K562 (cell line): ENCODE measurements at regions not wholly inside any gene's neighbourhood (a gene's known extent, or its start where the extent isn't known, plus 50 kb on each side); places are given as distances from the start of the nearest gene placed in this dataset.
A peak's percentile ranks its signal among the peaks of the same experiment; 100 is the strongest.

Experiments
- ATAC-seq: fragments of 200-7000 bp; cut with Tn5 transposase; 3 replicates; pipeline ENCODE4 v1.9.1; 2020; ENCODE audit warnings: moderate library complexity
- BruUV-seq: library from RNA; stranded (reverse); fragments of 400-500 nt; replicated peaks from 2 replicates; lab custom pipeline; 2021; lab: Mats Ljungman, UMichigan
- CTCF ChIA-PET: fragments of 300-600 bp; formaldehyde crosslinking; extraction: SDS; loops from one replicate; lab custom pipeline; 2021; ENCODE audit warnings: low intra/inter-chr PET ratio; lab: Yijun Ruan, JAX
- POLR2A ChIA-PET: fragments of 300-600, 350-650 bp; sonication (Branson Sonifier 250); formaldehyde crosslinking; extraction: SDS; loops from one replicate; lab custom pipeline; 2021; ENCODE audit warnings: antibody characterized with exemption, inconsistent platforms; lab: Yijun Ruan, JAX
- DNase-seq, 4 experiments: peaks; one replicate each; pipeline versions ENCODE4 v3.0.0 to v3.0.0-alpha.2; 2011 to 2018; ENCODE audit warnings: low spot score in 3 of 4, mixed read lengths in 3 of 4; ENCODE audit errors: extremely low read depth in 1 of 4
- FAIRE-seq: peaks from 2 replicates; lab custom pipeline; 2011; peaks lifted over from hg19 to GRCh38; lab: Jason Lieb, UNC
- H2AFZ ChIP-seq: 2 replicates; pipeline ENCODE4 v1.6.0; 2011; ENCODE audit warnings: low read depth, low read length, control low read depth, inconsistent platforms
- H3K27ac ChIP-seq: fragments of 200-600 bp; 3 replicates; pipeline ENCODE4 v1.8.0; 2011; ENCODE audit warnings: low read depth, mild to moderate bottlenecking, control low read depth, inconsistent platforms, low read length, moderate library complexity, mixed read lengths; ENCODE audit errors: extremely low read depth
- H3K27me3 ChIP-seq, 2 experiments: fragments of 300-600 bp in 1 of 2; 2 replicates in 1 of 2; 3 replicates in 1 of 2; pipeline versions ENCODE4 v1.6.0 to v1.8.0; 2011; ENCODE audit warnings: inconsistent platforms in 2 of 2, low read length in 2 of 2, mild to moderate bottlenecking in 1 of 2, mixed read lengths in 1 of 2, moderate library complexity in 1 of 2; ENCODE audit not compliant: control insufficient read depth in 2 of 2, insufficient read depth in 2 of 2
- H3K36me3 ChIP-seq: fragments of 300-600 bp; 3 replicates; pipeline ENCODE4 v1.8.0; 2011; ENCODE audit warnings: mild to moderate bottlenecking, low read length, inconsistent platforms; ENCODE audit not compliant: control insufficient read depth, insufficient read depth
- H3K4me1 ChIP-seq, 2 experiments: fragments of 200-600 bp in 1 of 2; replicated peaks in 1 of 2; 2 replicates in 1 of 2; 3 replicates in 1 of 2; pipeline versions ENCODE4 v1.5.1 to v1.8.0; 2011; ENCODE audit warnings: inconsistent platforms in 2 of 2, low read length in 2 of 2, mild to moderate bottlenecking in 1 of 2, mixed read lengths in 1 of 2, moderate library complexity in 1 of 2; ENCODE audit not compliant: control insufficient read depth in 2 of 2, insufficient read depth in 2 of 2
- H3K4me2 ChIP-seq: 2 replicates; pipeline ENCODE4 v1.6.1; 2011; ENCODE audit warnings: low read length, control low read depth, inconsistent platforms, mixed read lengths; ENCODE audit not compliant: insufficient read depth
- H3K4me3 ChIP-seq: fragments of 200-600 bp; sonication (generic), shearing (Covaris generic); 2 replicates; pipeline ENCODE4 v1.5.1; 2016; ENCODE audit warnings: control low read depth, inconsistent platforms
- H3K79me2 ChIP-seq: fragments of 200-600 bp; 3 replicates; pipeline ENCODE4 v1.8.0; 2011; ENCODE audit warnings: low read length, inconsistent platforms; ENCODE audit not compliant: control insufficient read depth, insufficient read depth
- H3K9ac ChIP-seq, 2 experiments: 2 replicates each; pipeline versions ENCODE4 v1.6.0 to v1.6.1; 2011; ENCODE audit warnings: low read depth in 2 of 2, low read length in 2 of 2, control low read depth in 1 of 2, inconsistent platforms in 1 of 2, mild to moderate bottlenecking in 1 of 2, mixed read lengths in 1 of 2; ENCODE audit not compliant: insufficient read depth in 1 of 2
- H3K9me1 ChIP-seq: one replicate; pipeline ENCODE4 v1.6.0; 2011; ENCODE audit warnings: inconsistent platforms, mild to moderate bottlenecking, low read length, moderate library complexity; ENCODE audit not compliant: control insufficient read depth, insufficient read depth
- H3K9me3 ChIP-seq: replicated peaks from 2 replicates; pipeline ENCODE4 v1.5.1; 2011; ENCODE audit warnings: low read depth, low read length, inconsistent platforms; ENCODE audit not compliant: control insufficient read depth, insufficient read depth
- H4K20me1 ChIP-seq: replicated peaks from 2 replicates; pipeline ENCODE4 v1.6.1; 2011; ENCODE audit warnings: low read length, inconsistent platforms, mixed read lengths; ENCODE audit not compliant: control insufficient read depth, insufficient read depth
- CCNT2 ChIP-seq: IDR thresholded peaks from 2 replicates; pipeline ENCODE4 v1.6.1; 2011; ENCODE audit warnings: borderline replicate concordance, low read depth, mild to moderate bottlenecking, moderate library complexity, mixed read lengths, low read length; ENCODE audit not compliant: insufficient read length; ENCODE audit errors: extremely low read depth
- DACH1 ChIP-seq: fragments of 450-650 bp; IDR thresholded peaks from 2 replicates; pipeline ENCODE4 v1.6.1; 2018; ENCODE audit not compliant: partially characterized antibody
- ELK3 ChIP-seq: fragments of 450-650 bp; formaldehyde crosslinking; IDR thresholded peaks from 2 replicates; pipeline ENCODE4 v1.4.0; 2020; ENCODE audit warnings: mild to moderate bottlenecking
- ETV1 ChIP-seq: fragments of 450-650 bp; conservative IDR thresholded peaks from 2 replicates; pipeline ENCODE4 v1.6.1; 2016; ENCODE audit warnings: missing genetic modification characterization, control low read depth, low read depth, missing compliant biosample characterization
- GATAD2A ChIP-seq: fragments of 450-650 bp; IDR thresholded peaks from 2 replicates; pipeline ENCODE4 v1.6.1; 2017
- MNT ChIP-seq, 2 experiments: fragments of 450-650 bp; conservative IDR thresholded peaks; 2 replicates each; pipeline ENCODE4 v1.6.1; 2017; ENCODE audit warnings: mild to moderate bottlenecking in 2 of 2, moderate library complexity in 2 of 2
- PRDM10 ChIP-seq: fragments of 450-650 bp; IDR thresholded peaks from 2 replicates; pipeline ENCODE4 v1.6.1; 2018; ENCODE audit not compliant: partially characterized antibody
- RB1 ChIP-seq: fragments of 450-650 bp; IDR thresholded peaks from 2 replicates; pipeline ENCODE4 v1.6.1; 2017; ENCODE audit warnings: low read depth, mild to moderate bottlenecking
- SMAD1 ChIP-seq: fragments of 150-350 bp; IDR thresholded peaks from 2 replicates; pipeline ENCODE4 v1.6.1; 2014; ENCODE audit warnings: low read length, low read depth; ENCODE audit not compliant: partially characterized antibody
- TCF3 ChIP-seq: sonication (generic); formaldehyde crosslinking; IDR thresholded peaks from 2 replicates; pipeline ENCODE4 v1.4.0; 2020; ENCODE audit warnings: mild to moderate bottlenecking, missing genetic modification reagents
- TCF7L2 ChIP-seq: fragments of 150-350 bp; IDR thresholded peaks from 2 replicates; pipeline ENCODE4 v1.6.1; 2016; ENCODE audit warnings: low read depth, mild to moderate bottlenecking, low read length, moderate library complexity
- ZFP1 ChIP-seq: fragments of 450-650 bp; formaldehyde crosslinking; IDR thresholded peaks from 2 replicates; pipeline ENCODE4 v1.4.0; 2020; ENCODE audit warnings: mild to moderate bottlenecking, mixed read lengths
- ZNF3 ChIP-seq: fragments of 250-450 bp; sonication (Bioruptor Pico); IDR thresholded peaks from 2 replicates; pipeline ENCODE4 v1.5.0; 2021; ENCODE audit warnings: mild to moderate bottlenecking, moderate library complexity
- ZNF766 ChIP-seq: fragments of 200-800 bp; sonication (Bioruptor generic); conservative IDR thresholded peaks from 2 replicates; pipeline ENCODE4 v1.6.1; 2016; ENCODE audit warnings: missing genetic modification characterization, missing compliant biosample characterization
- ZZZ3 ChIP-seq: fragments of 450-650 bp; IDR thresholded peaks from 2 replicates; pipeline ENCODE4 v1.6.1; 2016; ENCODE audit warnings: antibody characterized with exemption, mild to moderate bottlenecking, moderate library complexity
- WGBS: fragments of 100-300 bp; shearing (Covaris generic); methylation state at CpG from one replicate; pipeline ENCODE4 v1.1.6; 2016; ENCODE audit warnings: low coverage, mixed read lengths; ENCODE audit not compliant: insufficient coverage; ENCODE audit errors: missing lambda C conversion rate; 5-methylcytosine and 5-hydroxymethylcytosine counted together
- in situ Hi-C: fragments of 300-500 bp; cut with MboI; formaldehyde crosslinking; loops from 4 replicates; pipeline ENCODE4 v1.15.0; 2018; ENCODE audit warnings: inconsistent platforms, mixed read lengths
- intact Hi-C: fragments of 100-400 bp; cut with micrococcal nuclease; formaldehyde crosslinking; loops from 2 replicates; pipeline ENCODE4 v1.14.2; 2022

GRCh38 chr7:120054376-120055100 is 218.4 kb upstream of the KCND2 start:
- CTCF ChIA-PET, result no interaction called here
- no peak for ATAC-seq
- no peak for TF ChIP-seq CCNT2
- no peak for TF ChIP-seq ZZZ3
- TF ChIP-seq DACH1, result no peak
- no peak for TF ChIP-seq TCF7L2
- no peak for TF ChIP-seq ZNF3 (CRISPR knock-in tag)
- TF ChIP-seq MNT (conservative IDR thresholded peaks at IDR 0.05), result no peak
- no peak for TF ChIP-seq ZNF766 (CRISPR knock-in tag)
- TF ChIP-seq RB1, result no peak
- no peak for TF ChIP-seq TCF3 (CRISPR knock-in tag)
- TF ChIP-seq PRDM10, result no peak
- no peak for TF ChIP-seq ELK3 (CRISPR knock-in tag)
- no peak for TF ChIP-seq ZFP1 (CRISPR knock-in tag)
- TF ChIP-seq ETV1 (tag), result no peak
- TF ChIP-seq GATAD2A, result no peak
- TF ChIP-seq SMAD1, result no peak

More at GRCh38 chr7:120054376-120055100, 218.4 kb upstream of the KCND2 start:
- H3K36me3 ChIP-seq, result no peaks in the 10 kb centered on the region
- DNase-seq (no peak), FAIRE-seq (peak; percentile 15)
- H3K4me1 ChIP-seq, result peaks cover 0 to 4% of the 10 kb centered on the region in 2 experiments; a peak in 2 of 5 replicates
- intact Hi-C loops, result loop anchor here (10.0 kb wide), 1 partner anchor 120 kb away; no protein-coding TSS in a partner anchor
- H3K27ac ChIP-seq, result no peak overlapping the region
- no peaks in the 10 kb centered on the region for H4K20me1 ChIP-seq
- no peaks in the 10 kb centered on the region for H3K9me3 ChIP-seq
- H3K4me3 ChIP-seq, result no peak overlapping the region
- H3K27me3 ChIP-seq, result no peaks in the 10 kb centered on the region; a peak in 1 of 5 replicates
- no peaks in the 10 kb centered on the region for H3K79me2 ChIP-seq
- no TSS peak for BruUV-seq
- H3K4me2 ChIP-seq, result no peak overlapping the region
- in situ Hi-C loops, result no loop called here
- 36% methylated on average over 12 of the region's 12 CpGs for WGBS
- POLR2A ChIA-PET, result interaction anchor here (0.7 kb wide), 1 partner anchor 212 kb away, joined by 3 read pairs; no protein-coding TSS in a partner anchor
- no peak overlapping the region for H2AFZ ChIP-seq
- H3K9ac ChIP-seq, result no peak overlapping the region
- no peaks in the 10 kb centered on the region for H3K9me1 ChIP-seq
